ENCODE measurements at regions not wholly inside any gene's neighbourhood (a gene's known extent, or its start where the extent isn't known, plus 50 kb on each side); places are given as distances from the start of the nearest gene placed in this dataset.
"Not testable (repeated sequence)": the region's sequence is repeated elsewhere in the genome, so short reads cannot be mapped to it uniquely, and the experiment has no call there.

GRCh38 chr9:31671011-31671410 lies 713.4 kb upstream of the ACO1 start:
- FAIRE-seq, result no peak
- no peak for DNase-seq (ENCODE audit: extremely low spot score, insufficient read length, low read depth)

DNA sequence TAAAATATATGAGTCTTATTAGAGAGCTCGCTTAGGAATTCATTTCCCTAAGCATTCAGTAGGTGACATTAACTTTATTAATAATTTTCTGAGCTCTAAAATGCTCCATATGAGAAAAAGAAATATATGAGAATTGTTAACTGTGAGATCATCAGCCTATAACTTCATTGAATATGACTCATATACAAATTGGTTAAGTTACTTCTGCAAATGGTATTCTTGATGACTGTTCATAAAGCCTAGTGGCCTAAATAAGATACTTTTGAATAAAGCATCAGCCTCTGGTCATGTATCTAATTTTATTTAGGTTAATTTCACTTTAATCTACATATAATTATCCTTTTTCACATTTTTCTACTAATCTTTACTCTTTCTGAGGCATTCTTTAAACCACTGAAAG lies 710.2 kb upstream of the ACO1 start:
- DNase-seq (ENCODE audit: extremely low spot score, insufficient read length, low read depth) (no peak), FAIRE-seq (no peak)

GRCh38 chr9:31677415-31677814 lies 707.0 kb upstream of the ACO1 start:
- DNase-seq (ENCODE audit: extremely low spot score, insufficient read length, low read depth) (no peak), FAIRE-seq (no peak)

- DNase-seq (ENCODE audit: extremely low spot score, insufficient read length, low read depth), result no peak
- no peak for FAIRE-seq
These were observed 706.6 kb upstream of the ACO1 start for GRCh38 chr9:31677877-31678276.

DNA sequence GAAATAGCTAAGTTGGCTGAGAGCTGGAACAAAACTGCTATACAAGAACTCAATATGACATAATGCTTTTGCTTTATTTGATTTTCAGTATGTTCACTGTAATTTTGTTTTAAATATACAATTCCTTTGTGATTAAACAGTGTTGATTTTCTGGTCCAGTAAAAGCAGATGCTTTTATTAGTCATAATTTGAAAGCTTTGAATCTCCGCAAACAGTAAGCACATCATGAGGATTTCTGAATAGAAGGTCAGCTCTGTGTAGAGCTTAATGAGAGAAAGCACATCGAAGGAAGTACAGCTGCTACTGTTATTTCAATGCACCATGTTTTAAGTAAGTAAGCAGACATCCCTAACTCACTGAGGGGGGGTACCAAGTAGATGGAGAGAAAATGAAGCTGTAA lies 701.3 kb upstream of the ACO1 start:
- no peak for FAIRE-seq
- DNase-seq (ENCODE audit: extremely low spot score, insufficient read length, low read depth), result no peak

DNA sequence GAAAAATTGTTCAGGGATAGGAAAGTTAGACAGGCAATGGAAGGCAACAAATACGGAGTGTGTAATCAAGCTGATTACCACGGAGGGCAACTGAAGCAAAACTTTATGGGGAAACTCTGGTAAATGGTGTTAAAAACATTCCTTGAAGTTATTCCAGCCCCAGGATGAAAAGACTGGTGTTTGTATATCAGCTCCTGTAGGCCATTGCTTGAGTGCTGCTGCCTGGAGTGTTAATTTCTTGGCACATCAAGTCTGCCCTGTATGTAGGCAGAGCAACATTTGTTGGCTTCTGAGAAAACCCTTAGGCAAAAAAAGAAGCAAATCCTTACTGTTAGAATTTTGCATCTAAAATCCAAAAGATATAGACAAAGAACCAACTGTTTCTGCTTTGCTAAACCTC lies 686.5 kb upstream of the ACO1 start:
- FAIRE-seq, result no peak

DNA sequence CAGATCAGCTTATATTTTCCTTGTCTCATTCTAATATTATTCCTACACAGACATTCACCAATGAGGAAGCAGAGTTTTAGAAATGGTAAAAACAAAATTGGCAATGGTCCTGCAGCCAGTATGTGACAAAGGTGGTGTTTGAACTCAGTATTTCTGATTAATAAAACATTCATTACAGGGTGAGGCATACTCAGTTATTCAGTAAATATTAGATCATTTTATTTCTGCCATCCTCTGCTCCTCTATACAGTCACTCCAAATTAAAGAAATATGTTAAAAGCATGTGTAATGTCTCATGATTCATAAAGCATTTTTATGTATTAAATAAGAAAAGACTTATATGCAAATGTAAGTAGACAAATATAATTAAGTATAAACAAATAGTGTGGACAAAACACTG lies 684.6 kb upstream of the ACO1 start:
- DNase-seq (ENCODE audit: extremely low spot score, insufficient read length, low read depth), result no peak
- no peak for FAIRE-seq

More for the DNA sequence above, 686.5 kb upstream of the ACO1 start:
- no peak for DNase-seq (ENCODE audit: extremely low spot score, insufficient read length, low read depth)

GRCh38 chr9:31700252-31701045 lies 684.0 kb upstream of the ACO1 start:
- no peak for FAIRE-seq
- DNase-seq (ENCODE audit: extremely low spot score, insufficient read length, low read depth), result no peak

DNA sequence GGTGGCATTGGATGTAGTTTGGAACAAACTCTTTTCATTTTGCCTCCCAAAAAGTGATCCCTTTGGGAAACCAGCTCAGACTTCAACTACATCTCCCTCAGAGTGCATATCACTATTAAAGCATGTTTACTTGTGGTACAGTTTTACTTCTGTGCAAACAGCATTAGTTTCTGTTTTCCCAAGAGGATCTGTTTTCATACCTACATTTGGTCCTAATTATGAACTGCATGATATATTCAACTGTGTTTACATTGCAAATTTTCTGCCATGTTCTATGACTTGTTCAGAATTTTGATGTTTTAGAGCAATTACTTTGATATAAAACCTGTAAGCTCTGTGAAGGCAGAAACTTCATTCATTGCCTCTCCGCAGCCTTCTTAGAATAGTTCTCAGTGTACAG lies 681.5 kb upstream of the ACO1 start:
- no peak for DNase-seq (ENCODE audit: extremely low spot score, insufficient read length, low read depth)
- FAIRE-seq, result no peak

GRCh38 chr9:31715250-31715649 lies 669.2 kb upstream of the ACO1 start:
- no peak for FAIRE-seq
- DNase-seq (ENCODE audit: extremely low spot score, insufficient read length, low read depth), result no peak

DNA sequence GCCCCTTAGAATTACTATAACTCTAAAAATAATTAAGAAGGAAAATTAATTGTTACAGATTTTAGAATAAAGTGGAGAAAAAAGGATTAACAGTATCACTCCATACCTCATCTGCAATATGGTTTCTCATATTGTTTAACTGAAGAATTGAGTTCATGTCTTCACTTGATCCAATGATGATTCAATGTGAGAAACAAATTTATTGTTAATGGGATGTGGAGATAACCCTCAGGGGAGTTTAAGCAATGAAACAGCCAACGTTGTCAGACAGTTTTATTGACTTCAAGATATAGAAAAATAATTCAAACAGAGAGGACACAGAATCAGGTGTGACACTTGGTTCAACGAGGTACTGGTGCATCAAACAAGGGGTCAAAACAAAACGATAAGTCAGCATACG lies 665.2 kb upstream of the ACO1 start:
- FAIRE-seq (no peak), DNase-seq (ENCODE audit: extremely low spot score, insufficient read length, low read depth) (no peak)

- FAIRE-seq (no peak), DNase-seq (ENCODE audit: extremely low spot score, insufficient read length, low read depth) (no peak)
These were observed 654.0 kb upstream of the ACO1 start for GRCh38 chr9:31730398-31730797.

GRCh38 chr9:31733166-31733565 lies 651.3 kb upstream of the ACO1 start:
- FAIRE-seq, result no peak

GRCh38 chr9:31736581-31737179 lies 647.8 kb upstream of the ACO1 start:
- DNase-seq (ENCODE audit: extremely low spot score, insufficient read length, low read depth), result no peak
- FAIRE-seq, result no peak

More at GRCh38 chr9:31733166-31733565, 651.3 kb upstream of the ACO1 start:
- DNase-seq (ENCODE audit: extremely low spot score, insufficient read length, low read depth), result no peak

GRCh38 chr9:31740705-31741104 lies 643.7 kb upstream of the ACO1 start:
- FAIRE-seq (no peak), DNase-seq (ENCODE audit: extremely low spot score, insufficient read length, low read depth) (no peak)

DNA sequence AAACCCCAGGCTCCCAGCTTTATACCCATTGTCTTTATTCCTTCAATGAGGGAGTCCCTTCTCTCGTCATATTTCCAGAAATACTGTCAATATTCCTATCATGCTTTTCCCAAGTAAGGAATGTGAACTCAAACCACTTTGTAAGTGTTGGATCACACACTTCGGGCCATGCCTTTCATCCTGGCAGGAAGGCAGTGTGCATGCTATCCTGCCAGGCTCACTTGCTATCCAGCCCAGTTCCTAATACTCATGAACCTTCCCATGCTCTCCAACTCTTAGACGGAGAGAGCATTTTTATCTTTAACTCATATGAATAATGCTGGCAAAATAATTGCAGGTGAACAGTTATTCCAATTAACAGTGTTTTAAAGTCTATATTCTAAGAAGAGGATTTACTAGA lies 639.9 kb upstream of the ACO1 start:
- DNase-seq (ENCODE audit: extremely low spot score, insufficient read length, low read depth) (no peak), FAIRE-seq (no peak)

- DNase-seq (ENCODE audit: extremely low spot score, insufficient read length, low read depth) (no peak), FAIRE-seq (no peak)
These were observed 639.0 kb upstream of the ACO1 start for GRCh38 chr9:31745468-31745867.

GRCh38 chr9:31745886-31746285 lies 638.6 kb upstream of the ACO1 start:
- DNase-seq (ENCODE audit: extremely low spot score, insufficient read length, low read depth) (no peak), FAIRE-seq (no peak)

- no peak for DNase-seq (ENCODE audit: extremely low spot score, insufficient read length, low read depth)
- no peak for FAIRE-seq
These were observed 630.7 kb upstream of the ACO1 start for GRCh38 chr9:31753756-31754155.

DNA sequence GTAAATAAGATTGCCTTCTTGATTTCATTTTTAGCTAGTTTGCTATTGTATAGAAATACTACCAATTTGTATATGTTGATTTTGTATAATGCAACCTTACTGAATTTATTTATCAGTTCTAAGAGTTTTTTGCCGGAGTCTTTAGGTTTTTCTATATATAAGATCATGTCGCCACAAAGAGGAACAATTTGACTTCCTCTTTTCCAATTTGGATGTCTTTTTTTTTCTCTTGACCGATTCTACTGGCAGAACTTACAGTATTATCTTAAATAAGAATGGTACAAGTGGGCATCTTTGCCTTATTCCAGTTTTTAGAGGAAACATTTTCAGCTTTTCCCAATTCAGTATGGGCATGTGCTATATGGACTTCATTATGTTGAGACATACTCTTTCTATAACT lies 624.7 kb upstream of the ACO1 start:
- DNase-seq (ENCODE audit: extremely low spot score, insufficient read length, low read depth), result no peak
- no peak for FAIRE-seq

DNA sequence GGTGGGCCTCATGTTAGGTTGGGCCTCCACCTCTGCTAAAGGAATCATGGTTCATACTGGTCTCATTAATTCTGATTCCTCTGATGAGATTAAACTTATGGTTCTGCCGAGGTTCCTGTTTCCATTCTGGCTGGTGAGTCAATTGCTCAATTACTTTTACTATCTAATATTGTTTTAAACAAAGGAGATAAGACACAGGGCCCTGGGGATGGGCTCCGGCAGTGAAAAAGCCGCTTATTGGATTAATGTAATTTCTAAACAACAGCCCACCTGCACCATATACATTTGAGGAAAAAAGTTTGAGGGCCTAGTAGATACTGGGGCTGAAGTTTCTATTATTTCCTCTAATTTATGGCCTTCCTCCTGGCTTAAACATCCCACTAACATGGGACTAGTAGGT lies 610.4 kb upstream of the ACO1 start:
- FAIRE-seq; DNase-seq (ENCODE audit: extremely low spot score, insufficient read length, low read depth): not testable (repeated sequence)

DNA sequence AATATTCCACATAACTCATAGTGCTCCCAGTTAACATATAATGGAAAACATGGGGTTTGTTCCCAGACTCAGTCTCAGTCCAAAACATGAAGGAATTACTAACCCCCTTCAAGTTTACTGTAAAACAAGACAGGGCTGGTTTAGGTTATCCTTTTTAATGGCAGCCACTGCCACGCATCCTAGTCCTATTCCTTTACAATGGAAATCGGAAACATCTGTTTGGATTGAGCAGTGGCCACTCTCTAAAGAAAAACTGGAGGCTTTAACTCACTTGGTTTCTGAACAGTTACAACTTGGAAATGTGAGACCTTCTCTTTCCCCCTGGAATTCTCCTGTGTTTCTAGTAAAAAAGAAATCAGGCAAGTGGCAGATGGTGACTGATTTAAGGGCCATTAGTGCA lies 609.9 kb upstream of the ACO1 start:
- no peak for DNase-seq (ENCODE audit: extremely low spot score, insufficient read length, low read depth)
- no peak for FAIRE-seq

Measured in GM18507 (cell line).